Activated T-helper 1 cell treated with anti-CD3 and anti-CD28 coated beads, Interleukin-12 subunit alpha, Interleukin-12 subunit beta, Interleukin-2, Interleukin-4 antibody, amounts not matched to agents 30 ng/mL and 10 ng/mL and 1 ng/mL, durations not matched to agents 14 hours and 24 hours and 36 hours (primary cell): ENCODE measurements at regions not wholly inside any gene's neighbourhood (a gene's known extent, or its start where the extent isn't known, plus 50 kb on each side); places are given as distances from the start of the nearest gene placed in this dataset.
"Not testable (repeated sequence)": the region's sequence is repeated elsewhere in the genome, so short reads cannot be mapped to it uniquely, and the experiment has no call there.

Experiments used
- DNase-seq: peaks from one replicate; pipeline ENCODE4 v3.0.0; 2021; ENCODE audit warnings: low spot score
- H3K27ac Mint-ChIP-seq: one replicate; pipeline ENCODE4 v1.8.0; 2021; ENCODE audit warnings: mild to moderate bottlenecking, mixed read lengths
- H3K27me3 Mint-ChIP-seq: one replicate; pipeline ENCODE4 v1.8.0; 2022; ENCODE audit warnings: mild to moderate bottlenecking, moderate library complexity, mixed read lengths; ENCODE audit not compliant: insufficient read depth
- H3K36me3 Mint-ChIP-seq: one replicate; pipeline ENCODE4 v1.8.0; 2021; ENCODE audit warnings: low read depth, mixed read lengths
- H3K4me1 Mint-ChIP-seq: one replicate; pipeline ENCODE4 v1.8.0; 2021; ENCODE audit warnings: low read depth, mixed read lengths
- H3K4me3 Mint-ChIP-seq: one replicate; pipeline ENCODE4 v1.8.0; 2021; ENCODE audit warnings: mild to moderate bottlenecking, moderate library complexity, mixed read lengths
- H3K9me3 Mint-ChIP-seq: one replicate; pipeline ENCODE4 v1.8.0; 2021; ENCODE audit warnings: mixed read lengths
- intact Hi-C: fragments of 100-400 bp; cut with micrococcal nuclease; formaldehyde crosslinking; loops from one replicate; pipeline ENCODE4 v1.15.1; 2024

DNA sequence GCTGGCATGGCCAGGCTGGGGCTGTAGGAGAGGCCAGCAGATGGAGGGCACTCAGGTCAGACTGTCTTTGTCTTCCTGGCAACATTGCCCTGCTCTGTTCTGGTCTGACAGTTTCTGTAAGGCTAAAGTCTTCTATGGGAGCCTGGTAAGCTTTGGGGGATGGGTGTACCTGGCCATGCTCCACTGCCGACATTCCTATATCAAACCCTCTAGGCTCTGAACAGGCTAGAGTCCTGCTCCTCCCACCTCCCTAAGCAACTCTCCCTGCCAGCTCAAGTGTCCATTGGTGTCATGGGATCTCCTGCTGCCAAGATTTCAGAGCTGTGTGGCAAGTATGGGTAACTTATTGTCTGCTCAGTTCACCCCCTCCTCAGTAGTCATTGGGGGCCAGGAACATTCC, 163.5 kb upstream of the UGT8 start:
- H3K4me1 Mint-ChIP-seq, result no peaks in the 10 kb centered on the region
- DNase-seq, result no peak
- intact Hi-C loops, result no loop called here
- H3K27ac Mint-ChIP-seq, result no peak overlapping the region
- H3K4me3 Mint-ChIP-seq, result no peak overlapping the region
- H3K9me3 Mint-ChIP-seq, result peaks cover 5% of the 10 kb centered on the region
- H3K27me3 Mint-ChIP-seq, result no peaks in the 10 kb centered on the region
- no peaks in the 10 kb centered on the region for H3K36me3 Mint-ChIP-seq

DNA sequence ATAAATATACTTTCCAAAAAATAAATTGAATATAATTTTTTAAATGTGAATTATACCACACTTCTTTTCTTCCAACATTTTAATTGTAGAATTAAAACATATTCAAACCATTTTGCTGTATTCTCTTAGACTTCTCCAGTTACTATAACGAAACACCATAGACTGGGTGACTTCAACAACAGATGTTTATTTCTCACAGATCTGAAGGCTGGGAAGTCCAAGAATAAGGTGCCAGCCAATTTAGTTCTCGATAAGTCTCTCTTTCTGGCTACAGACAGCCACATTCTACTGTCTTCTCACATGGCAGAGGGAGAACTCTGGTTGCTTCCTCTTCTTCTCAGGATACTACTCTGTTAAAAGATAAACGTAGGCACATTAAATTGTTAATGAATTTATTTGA, 155.8 kb upstream of the UGT8 start:
- Mint-ChIP-seq H3K27ac (no peak overlapping the region), H3K9me3 (no peaks in the 10 kb centered on the region), H3K36me3 (no peaks in the 10 kb centered on the region), H3K4me3 (no peak overlapping the region), H3K4me1 (no peaks in the 10 kb centered on the region), H3K27me3 (no peaks in the 10 kb centered on the region)
- DNase-seq, result no peak
- intact Hi-C loops, result no loop called here

DNA sequence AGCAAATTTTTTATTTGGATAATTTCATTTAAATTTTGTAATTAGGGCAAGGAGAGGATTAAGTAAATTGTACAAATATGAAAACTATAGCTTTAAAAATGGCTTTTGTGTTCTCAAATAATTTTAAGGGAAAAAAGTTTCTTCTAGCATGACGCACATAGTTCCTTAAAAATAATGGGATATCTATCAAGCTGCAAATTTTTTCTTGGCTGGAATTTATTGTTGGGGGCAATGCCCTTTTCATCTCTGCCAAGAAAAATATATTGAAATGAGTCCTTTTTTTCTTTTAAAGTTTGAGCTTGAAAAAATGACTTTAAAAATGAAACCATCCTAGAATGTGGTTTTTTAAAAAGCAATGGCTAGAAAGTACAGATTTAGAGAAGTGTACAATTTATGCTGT, 154.4 kb upstream of the UGT8 start:
- Mint-ChIP-seq H3K36me3 (no peaks in the 10 kb centered on the region), H3K27me3 (no peaks in the 10 kb centered on the region)
- intact Hi-C loops, result no loop called here

DNA sequence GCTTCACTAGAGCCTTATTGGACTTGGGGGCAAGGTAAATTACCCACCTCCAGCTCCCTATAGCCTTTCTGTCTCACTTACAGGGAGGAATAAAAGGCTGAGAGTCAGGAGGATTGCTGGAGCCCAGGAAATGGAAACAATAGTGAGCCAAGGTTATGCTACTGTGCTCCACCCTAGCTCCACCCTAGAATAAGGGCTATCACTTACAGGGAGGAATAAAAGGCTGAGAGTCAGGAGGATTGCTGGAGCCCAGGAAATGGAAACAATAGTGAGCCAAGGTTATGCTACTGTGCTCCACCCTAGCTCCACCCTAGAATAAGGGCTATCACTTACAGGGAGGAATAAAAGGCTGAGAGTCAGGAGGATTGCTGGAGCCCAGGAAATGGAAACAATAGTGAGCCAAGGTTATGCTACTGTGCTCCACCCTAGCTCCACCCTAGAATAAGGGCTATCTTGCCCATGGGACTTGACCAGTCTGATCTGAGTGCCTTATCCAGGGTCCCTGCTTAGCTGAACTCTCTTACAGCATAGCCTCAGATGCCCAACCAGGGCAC, 150.6 kb upstream of the UGT8 start:
- H3K36me3 Mint-ChIP-seq, DNase-seq, H3K9me3 Mint-ChIP-seq, H3K27me3 Mint-ChIP-seq, H3K4me1 Mint-ChIP-seq, H3K4me3 Mint-ChIP-seq, intact Hi-C loops, H3K27ac Mint-ChIP-seq: not testable (repeated sequence)

More for the DNA sequence above, 154.4 kb upstream of the UGT8 start:
- no peak overlapping the region for H3K27ac Mint-ChIP-seq
- no peak overlapping the region for H3K4me3 Mint-ChIP-seq
- no peaks in the 10 kb centered on the region for H3K9me3 Mint-ChIP-seq
- DNase-seq, result no peak
- no peaks in the 10 kb centered on the region for H3K4me1 Mint-ChIP-seq

DNA sequence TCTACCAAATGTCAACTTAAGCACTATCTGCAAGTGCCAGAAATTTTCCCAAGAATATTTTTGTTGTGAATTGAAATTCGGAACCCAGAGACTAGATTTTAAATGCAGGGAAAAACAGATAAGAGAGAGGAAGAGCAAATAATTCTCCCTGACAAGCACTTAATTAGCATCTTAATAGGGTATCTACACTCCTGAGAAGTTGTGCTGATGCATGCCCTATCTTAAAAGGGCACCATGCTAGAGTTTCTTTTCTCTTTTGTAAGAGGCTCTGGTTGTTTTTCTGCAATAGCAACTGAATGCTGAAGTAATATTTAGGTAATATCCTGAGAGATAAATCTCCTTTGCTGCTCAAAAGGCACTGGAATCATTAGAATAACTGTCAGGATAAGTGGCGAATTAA, 139.9 kb upstream of the UGT8 start:
- DNase-seq, result no peak
- H3K9me3 Mint-ChIP-seq, result no peaks in the 10 kb centered on the region
- no peaks in the 10 kb centered on the region for H3K36me3 Mint-ChIP-seq
- H3K4me3 Mint-ChIP-seq, result no peak overlapping the region
- H3K27ac Mint-ChIP-seq, result no peak overlapping the region
- intact Hi-C loops, result no loop called here
- peaks cover 2% of the 10 kb centered on the region for H3K27me3 Mint-ChIP-seq
- H3K4me1 Mint-ChIP-seq, result no peaks in the 10 kb centered on the region

DNA sequence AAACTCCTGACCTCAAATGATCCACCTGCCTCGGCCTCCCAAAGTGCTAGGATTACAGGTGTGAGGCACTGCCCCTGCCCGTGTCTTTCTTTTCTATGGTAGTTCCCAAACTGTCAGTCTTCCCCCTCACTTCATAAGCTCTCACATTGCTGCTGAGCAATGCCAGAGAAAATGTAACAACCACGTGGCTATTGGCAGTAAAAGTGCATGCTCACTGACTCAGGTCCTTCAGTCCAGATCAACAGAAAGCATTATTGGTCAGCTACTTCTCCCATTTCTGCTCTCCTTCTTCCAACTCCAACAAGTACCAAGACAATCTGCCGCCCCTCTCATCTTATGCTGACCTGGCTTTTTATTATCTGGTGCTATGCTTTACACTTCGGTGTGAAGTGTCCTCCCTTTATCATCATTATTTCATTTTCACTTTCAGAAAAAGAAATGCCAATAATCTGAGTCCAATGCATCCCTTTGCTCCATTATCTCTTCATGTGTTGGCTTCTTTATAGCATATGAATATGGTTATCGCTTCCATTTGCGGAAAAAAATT, 133.8 kb upstream of the UGT8 start:
- DNase-seq, result no peak
- H3K27ac Mint-ChIP-seq, result no peak overlapping the region
- intact Hi-C loops, result no loop called here
- H3K4me3 Mint-ChIP-seq, result no peak overlapping the region
- H3K27me3 Mint-ChIP-seq, result no peaks in the 10 kb centered on the region
- H3K36me3 Mint-ChIP-seq, result no peaks in the 10 kb centered on the region
- no peaks in the 10 kb centered on the region for H3K9me3 Mint-ChIP-seq
- no peaks in the 10 kb centered on the region for H3K4me1 Mint-ChIP-seq

DNA sequence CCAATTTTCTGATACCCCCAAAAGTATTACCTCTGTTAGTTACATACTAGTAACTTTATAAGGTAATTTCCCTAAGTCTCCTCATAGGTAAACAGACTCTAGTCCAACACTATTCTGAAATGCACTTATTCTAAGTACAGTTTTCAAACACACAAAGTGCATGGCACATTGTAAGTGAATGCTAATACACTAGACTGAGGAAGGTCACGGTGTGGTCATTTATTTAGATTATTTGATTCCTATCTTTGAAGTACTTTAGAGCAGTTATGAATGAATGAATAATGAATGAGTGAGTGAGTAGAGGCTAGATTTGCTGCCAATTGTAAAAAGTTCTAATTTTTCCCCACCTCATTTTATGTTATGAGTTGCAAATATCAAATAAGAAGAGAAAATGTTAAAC, 132.8 kb upstream of the UGT8 start:
- intact Hi-C loops, result no loop called here
- no peak overlapping the region for H3K27ac Mint-ChIP-seq
- H3K36me3 Mint-ChIP-seq, result no peaks in the 10 kb centered on the region
- no peak for DNase-seq
- no peaks in the 10 kb centered on the region for H3K4me1 Mint-ChIP-seq
- H3K4me3 Mint-ChIP-seq, result no peak overlapping the region
- H3K9me3 Mint-ChIP-seq, result no peaks in the 10 kb centered on the region
- H3K27me3 Mint-ChIP-seq, result no peaks in the 10 kb centered on the region

DNA sequence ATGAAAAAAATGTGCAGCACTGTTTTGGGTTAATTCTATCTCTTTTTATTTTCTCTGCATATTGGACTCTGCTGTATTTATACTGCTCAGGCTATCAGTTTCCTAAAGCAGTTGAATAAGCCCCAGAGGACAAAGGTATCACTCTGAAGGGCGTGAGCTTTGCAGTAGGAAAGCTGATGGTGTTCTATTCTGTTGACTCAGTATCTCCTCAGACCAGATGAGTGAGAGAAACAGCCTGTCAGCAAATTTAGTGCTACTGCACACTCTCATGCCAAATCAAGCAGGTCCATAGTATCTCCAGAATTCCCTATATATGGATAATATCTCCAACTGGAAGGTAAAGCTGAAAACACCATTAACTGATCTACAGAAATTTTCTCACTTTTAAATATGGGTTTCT, 132.3 kb upstream of the UGT8 start:
- intact Hi-C loops, result no loop called here
- Mint-ChIP-seq H3K4me1 (no peaks in the 10 kb centered on the region), H3K4me3 (no peak overlapping the region), H3K36me3 (no peaks in the 10 kb centered on the region), H3K27me3 (no peaks in the 10 kb centered on the region), H3K27ac (no peak overlapping the region), H3K9me3 (no peaks in the 10 kb centered on the region)
- no peak for DNase-seq

DNA sequence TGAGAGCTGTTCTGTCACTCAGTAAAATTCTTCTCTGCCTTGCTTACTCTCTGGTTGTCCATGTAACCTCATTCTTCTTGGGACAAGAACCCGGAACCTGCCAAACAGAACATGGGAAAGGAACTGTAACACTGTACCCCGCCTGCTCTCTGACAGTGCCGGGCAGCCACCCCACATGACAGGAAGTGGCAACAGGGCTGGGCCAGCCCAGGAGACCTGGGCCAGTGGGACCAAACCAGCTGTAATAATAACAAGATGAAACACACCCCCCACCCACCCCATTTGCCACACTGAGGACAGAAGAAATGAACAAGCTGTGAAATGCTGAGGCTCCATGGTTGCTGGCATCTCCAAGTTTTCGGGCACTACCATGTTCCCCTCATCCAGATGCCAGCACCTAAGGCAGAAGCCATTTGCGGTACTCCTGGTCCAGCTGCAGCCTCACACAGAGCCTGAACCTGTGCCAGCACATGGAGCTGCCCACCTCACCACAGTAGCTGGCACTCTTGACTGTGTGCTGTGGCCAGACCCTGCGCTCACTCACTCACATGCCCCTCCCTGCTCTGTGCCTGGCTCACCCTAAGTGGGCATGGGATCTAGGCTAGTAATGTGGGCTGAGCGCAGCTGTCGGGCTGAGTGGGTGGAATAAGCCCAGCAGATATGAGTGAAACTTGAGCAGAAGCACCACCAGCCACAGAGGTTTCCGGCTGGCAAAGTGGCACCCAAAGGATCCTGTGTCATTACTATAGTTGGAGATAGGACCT, 126.2 kb upstream of the UGT8 start:
- Mint-ChIP-seq H3K27me3 (no peaks in the 10 kb centered on the region), H3K4me1 (no peaks in the 10 kb centered on the region), H3K36me3 (no peaks in the 10 kb centered on the region), H3K4me3 (no peak overlapping the region), H3K9me3 (no peaks in the 10 kb centered on the region), H3K27ac (no peak overlapping the region)
- intact Hi-C loops, result no loop called here
- DNase-seq, result no peak

DNA sequence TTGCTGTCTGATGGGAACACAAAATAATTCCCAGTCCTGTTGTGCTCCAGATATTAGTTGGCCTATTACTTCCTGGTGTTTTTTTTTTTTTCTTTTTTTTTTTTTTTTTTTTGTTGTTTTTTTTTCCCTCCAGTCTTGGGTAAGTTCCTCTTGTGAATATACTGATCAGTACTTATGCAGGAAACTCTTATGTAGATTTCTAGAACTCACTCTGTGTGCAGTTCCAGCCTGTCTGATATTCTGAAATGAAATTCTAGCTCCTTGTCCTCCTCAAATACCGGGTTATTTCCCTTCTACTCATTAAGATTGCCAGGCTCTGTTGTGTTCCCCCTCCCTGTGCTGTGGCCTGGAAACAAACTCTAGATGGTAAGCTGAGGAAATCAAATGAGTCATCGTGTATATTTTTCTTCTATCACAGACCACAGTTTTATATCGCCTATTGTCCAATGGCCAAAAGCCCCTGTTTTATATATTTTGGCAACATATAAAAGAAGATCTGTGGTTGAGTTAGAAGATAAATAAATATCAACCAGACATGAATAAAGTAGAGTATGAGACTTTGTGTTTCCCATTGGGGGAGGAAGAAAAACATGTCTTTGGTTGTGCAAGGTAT, 124.3 kb upstream of the UGT8 start:
- no peak overlapping the region for H3K4me3 Mint-ChIP-seq
- H3K9me3 Mint-ChIP-seq, result no peaks in the 10 kb centered on the region
- no peak for DNase-seq
- intact Hi-C loops, result no loop called here
- H3K4me1 Mint-ChIP-seq, result no peaks in the 10 kb centered on the region
- H3K27me3 Mint-ChIP-seq, result no peaks in the 10 kb centered on the region
- no peaks in the 10 kb centered on the region for H3K36me3 Mint-ChIP-seq
- no peak overlapping the region for H3K27ac Mint-ChIP-seq

DNA sequence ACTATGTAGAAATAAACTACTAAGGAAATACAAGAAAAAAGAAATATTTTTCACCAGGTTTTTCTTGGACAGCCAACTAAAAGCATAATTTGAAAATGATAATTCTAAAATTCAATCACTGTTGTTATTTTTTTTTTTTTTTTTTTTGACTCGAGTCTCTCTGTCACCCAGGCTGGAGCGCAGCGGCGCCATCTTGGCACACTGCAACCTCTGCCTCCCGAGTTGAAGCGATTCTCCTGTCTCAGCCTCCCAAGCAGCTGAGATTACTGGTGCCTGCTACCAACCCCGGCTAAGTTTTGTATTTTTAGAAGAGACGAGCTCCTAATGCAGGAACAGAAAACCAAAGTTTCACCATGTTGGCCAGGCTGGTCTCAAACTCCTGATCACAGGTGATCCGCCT, 122.3 kb upstream of the UGT8 start:
- Mint-ChIP-seq H3K27me3 (no peaks in the 10 kb centered on the region), H3K27ac (no peak overlapping the region), H3K9me3 (no peaks in the 10 kb centered on the region), H3K4me1 (no peaks in the 10 kb centered on the region), H3K4me3 (no peak overlapping the region), H3K36me3 (no peaks in the 10 kb centered on the region)
- no peak for DNase-seq
- intact Hi-C loops, result no loop called here

DNA sequence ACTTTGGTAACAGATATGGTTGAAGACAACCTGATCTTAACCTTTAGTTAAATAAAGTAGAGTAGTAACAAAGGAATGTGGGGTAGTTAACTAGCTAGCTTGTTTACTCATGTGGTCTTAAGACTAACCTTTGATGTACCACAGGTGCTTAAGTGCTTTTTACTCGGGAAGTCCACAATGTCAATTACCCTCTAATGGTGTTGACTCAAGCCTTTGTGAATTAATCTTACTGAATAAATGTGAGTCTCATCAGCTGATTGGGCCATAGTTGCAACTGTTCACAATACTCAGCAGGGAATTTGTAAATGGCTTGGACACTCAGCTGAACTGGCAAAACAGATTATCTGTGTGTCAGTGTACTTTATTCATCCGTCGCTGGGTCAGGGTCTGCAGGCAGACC, 119.0 kb upstream of the UGT8 start:
- Mint-ChIP-seq H3K4me3 (no peak overlapping the region), H3K9me3 (no peaks in the 10 kb centered on the region), H3K4me1 (no peaks in the 10 kb centered on the region), H3K27ac (no peak overlapping the region), H3K36me3 (no peaks in the 10 kb centered on the region), H3K27me3 (no peaks in the 10 kb centered on the region)
- intact Hi-C loops, result no loop called here
- DNase-seq, result no peak

DNA sequence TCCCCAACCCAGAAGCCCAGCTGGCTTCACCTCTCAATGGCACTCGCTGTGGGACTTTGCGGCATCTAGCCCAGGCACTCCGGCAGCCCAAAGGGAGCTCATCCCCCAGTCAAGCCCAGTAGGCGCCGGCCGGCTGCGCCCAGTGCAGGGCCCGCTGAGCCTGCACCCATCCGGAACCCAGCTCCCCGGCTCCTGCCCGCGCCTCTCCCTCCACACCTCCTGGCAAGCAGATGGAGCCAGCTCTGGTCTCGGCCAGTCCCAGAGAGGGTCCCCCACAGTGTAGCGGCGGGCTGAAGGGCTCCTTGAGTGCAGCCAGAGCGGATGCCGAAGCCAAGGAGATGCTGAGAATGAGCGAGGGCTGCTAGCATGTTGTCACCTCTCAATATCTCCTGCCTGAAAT, 116.8 kb upstream of the UGT8 start:
- no peak overlapping the region for H3K4me3 Mint-ChIP-seq
- H3K27me3 Mint-ChIP-seq, result no peaks in the 10 kb centered on the region
- no peak overlapping the region for H3K27ac Mint-ChIP-seq
- H3K9me3 Mint-ChIP-seq, result no peaks in the 10 kb centered on the region
- no peaks in the 10 kb centered on the region for H3K4me1 Mint-ChIP-seq
- DNase-seq, result no peak
- intact Hi-C loops, result no loop called here
- no peaks in the 10 kb centered on the region for H3K36me3 Mint-ChIP-seq
